HFFc6 (cell line): ENCODE measurements at regions not wholly inside any gene's neighbourhood (a gene's known extent, or its start where the extent isn't known, plus 50 kb on each side); places are given as distances from the start of the nearest gene placed in this dataset.

Source experiments
- DNase-seq: peaks from one replicate; pipeline ENCODE4 v3.0.0-alpha.2; 2018
- H3K27ac Mint-ChIP-seq: 2 replicates; pipeline ENCODE4 v1.8.0; 2020; ENCODE audit warnings: mild to moderate bottlenecking, mixed read lengths
- H3K27me3 Mint-ChIP-seq: 2 replicates; pipeline ENCODE4 v1.8.0; 2021; ENCODE audit warnings: mild to moderate bottlenecking, moderate library complexity, mixed read lengths; ENCODE audit not compliant: insufficient read depth
- H3K36me3 Mint-ChIP-seq: 2 replicates; pipeline ENCODE4 v1.8.0; 2021; ENCODE audit warnings: low read depth, mixed read lengths
- H3K4me1 Mint-ChIP-seq: 2 replicates; pipeline ENCODE4 v1.8.0; 2020; ENCODE audit warnings: low read depth, mixed read lengths
- H3K4me3 Mint-ChIP-seq: 2 replicates; pipeline ENCODE4 v1.8.0; 2020; ENCODE audit warnings: mild to moderate bottlenecking, moderate library complexity, mixed read lengths
- H3K9me3 Mint-ChIP-seq: 2 replicates; pipeline ENCODE4 v1.8.0; 2020; ENCODE audit warnings: mild to moderate bottlenecking, mixed read lengths
- CTCF ChIP-seq: fragments of 200-600 bp; sonication (generic); IDR thresholded peaks from 2 replicates; pipeline ENCODE4 v1.5.0; 2021; ENCODE audit warnings: antibody characterized with exemption, mild to moderate bottlenecking

- no peak for DNase-seq
- Mint-ChIP-seq H3K27ac (no peak overlapping the region), H3K9me3 (no peaks in the 10 kb centered on the region; the same call in 1 of the 2 replicates), H3K36me3 (no peaks in the 10 kb centered on the region), H3K4me1 (no peaks in the 10 kb centered on the region), H3K4me3 (no peak overlapping the region), H3K27me3 (peaks cover 12% of the 10 kb centered on the region)
- TF ChIP-seq CTCF: no peak
Observed at GRCh38 chr7:132053871-132054270, 497.4 kb upstream of the PODXL start.

GRCh38 chr7:132051311-132051710 is 494.9 kb upstream of the PODXL start:
- Mint-ChIP-seq H3K9me3 (no peaks in the 10 kb centered on the region), H3K27me3 (peaks cover 14% of the 10 kb centered on the region), H3K36me3 (no peaks in the 10 kb centered on the region), H3K4me1 (no peaks in the 10 kb centered on the region), H3K27ac (no peak overlapping the region), H3K4me3 (no peak overlapping the region)
- no peak for TF ChIP-seq CTCF
- no peak for DNase-seq

- H3K4me3 Mint-ChIP-seq: no peak overlapping the region; the same call in 1 of the 2 replicates
- peak; percentile 25 for DNase-seq
- peak; percentile 89 for TF ChIP-seq CTCF
- H3K9me3 Mint-ChIP-seq: no peaks in the 10 kb centered on the region
- no peaks in the 10 kb centered on the region for H3K36me3 Mint-ChIP-seq
- H3K27ac Mint-ChIP-seq: no peak overlapping the region
- H3K4me1 Mint-ChIP-seq: no peaks in the 10 kb centered on the region
- H3K27me3 Mint-ChIP-seq: peaks cover 18% of the 10 kb centered on the region
Observed at GRCh38 chr7:132049462-132050304, 493.3 kb upstream of the PODXL start.

GRCh38 chr7:132045481-132045980 is 489.1 kb upstream of the PODXL start:
- Mint-ChIP-seq H3K27ac (no peak overlapping the region), H3K9me3 (no peaks in the 10 kb centered on the region; the same call in 1 of the 2 replicates), H3K27me3 (peaks cover 21% of the 10 kb centered on the region), H3K36me3 (no peaks in the 10 kb centered on the region), H3K4me3 (no peak overlapping the region), H3K4me1 (no peaks in the 10 kb centered on the region)
- no peak for TF ChIP-seq CTCF
- DNase-seq: no peak

- Mint-ChIP-seq H3K9me3 (no peaks in the 10 kb centered on the region; the same call in 1 of the 2 replicates), H3K4me1 (no peaks in the 10 kb centered on the region), H3K36me3 (no peaks in the 10 kb centered on the region), H3K4me3 (no peak overlapping the region), H3K27ac (no peak overlapping the region), H3K27me3 (peaks cover 21% of the 10 kb centered on the region)
- TF ChIP-seq CTCF: no peak
- DNase-seq: no peak
Observed at GRCh38 chr7:132045002-132045401, 488.6 kb upstream of the PODXL start.
